ENCODE measurements at regions not wholly inside any gene's neighbourhood (a gene's known extent, or its start where the extent isn't known, plus 50 kb on each side); places are given as distances from the start of the nearest gene placed in this dataset.

- Histone ChIP-seq H3K27ac (no peak overlapping the region), H3K4me3 (no peak overlapping the region), H3K36me3 (no peaks in the 10 kb centered on the region), H3K27me3 (no peaks in the 10 kb centered on the region), H3K4me1 (no peaks in the 10 kb centered on the region), H3K9me3 (no peaks in the 10 kb centered on the region)
- intact Hi-C loops (cut with DNase I; ENCODE audit: low total_unique reads) = no loop called here
- no peak for DNase-seq
- TF ChIP-seq CTCF (IDR thresholded peaks at IDR 0.05) = no peak
Observed at GRCh38 chr5:167623354-167623753, 668.1 kb upstream of the WWC1 start.

GRCh38 chr5:167624053-167624452 lies 667.4 kb upstream of the WWC1 start:
- no peaks in the 10 kb centered on the region for H3K4me1 ChIP-seq
- H3K9me3 ChIP-seq = no peaks in the 10 kb centered on the region
- H3K27me3 ChIP-seq = no peaks in the 10 kb centered on the region
- no peak overlapping the region for H3K27ac ChIP-seq
- no peaks in the 10 kb centered on the region for H3K36me3 ChIP-seq
- no peak for DNase-seq
- H3K4me3 ChIP-seq = no peak overlapping the region
- no peak for TF ChIP-seq CTCF (IDR thresholded peaks at IDR 0.05)
- intact Hi-C loops (cut with DNase I; ENCODE audit: low total_unique reads) = no loop called here

- Histone ChIP-seq H3K9me3 (no peaks in the 10 kb centered on the region), H3K36me3 (no peaks in the 10 kb centered on the region), H3K27me3 (no peaks in the 10 kb centered on the region), H3K27ac (no peak overlapping the region), H3K4me3 (no peak overlapping the region), H3K4me1 (no peaks in the 10 kb centered on the region)
- no peak for DNase-seq
- intact Hi-C loops (cut with DNase I; ENCODE audit: low total_unique reads) = no loop called here
- no peak for TF ChIP-seq CTCF (IDR thresholded peaks at IDR 0.05)
Observed at GRCh38 chr5:167626341-167627123, 664.9 kb upstream of the WWC1 start.

- DNase-seq = no peak
- H3K27me3 ChIP-seq = no peaks in the 10 kb centered on the region
- no peak overlapping the region for H3K27ac ChIP-seq
- no peak overlapping the region for H3K4me3 ChIP-seq
- intact Hi-C loops (cut with DNase I; ENCODE audit: low total_unique reads) = no loop called here
- no peak for TF ChIP-seq CTCF (IDR thresholded peaks at IDR 0.05)
- H3K9me3 ChIP-seq = no peaks in the 10 kb centered on the region
- H3K36me3 ChIP-seq = no peaks in the 10 kb centered on the region
- peaks cover 0 to 8% (median 0%) of the 10 kb centered on the region in 4 donors for H3K4me1 ChIP-seq
Observed at GRCh38 chr5:167629634-167630033, 661.8 kb upstream of the WWC1 start.

- Histone ChIP-seq H3K4me3 (no peak overlapping the region), H3K36me3 (no peaks in the 10 kb centered on the region), H3K27me3 (no peaks in the 10 kb centered on the region), H3K4me1 (peaks cover 0 to 8% (median 0%) of the 10 kb centered on the region in 4 donors), H3K27ac (no peak overlapping the region), H3K9me3 (no peaks in the 10 kb centered on the region)
- intact Hi-C loops (cut with DNase I; ENCODE audit: low total_unique reads) = no loop called here
- no peak for DNase-seq
- no peak for TF ChIP-seq CTCF (IDR thresholded peaks at IDR 0.05)
Observed at GRCh38 chr5:167631191-167631590, 660.3 kb upstream of the WWC1 start.

All from tibial artery (tissue), 4 donors.